BE2C (cell line): ENCODE measurements at regions not wholly inside any gene's neighbourhood (a gene's known extent, or its start where the extent isn't known, plus 50 kb on each side); places are given as distances from the start of the nearest gene placed in this dataset.

Source experiments
- DNase-seq: peaks from one replicate; pipeline ENCODE4 v3.0.0-alpha.2; 2020
- H3K27me3 ChIP-seq: fragments of 250-450 bp; sonication (Bioruptor Pico); 2 replicates; pipeline ENCODE4 v1.5.1; 2020; ENCODE audit warnings: mild to moderate bottlenecking
- H3K36me3 ChIP-seq: fragments of 250-450 bp; sonication (Bioruptor Pico); 2 replicates; pipeline ENCODE4 v1.5.1; 2020; ENCODE audit warnings: mild to moderate bottlenecking
- H3K4me1 ChIP-seq: fragments of 250-450 bp; sonication (Bioruptor Pico); 2 replicates; pipeline ENCODE4 v1.5.1; 2020
- H3K4me3 ChIP-seq: 2 replicates; pipeline ENCODE4 v1.5.1; 2011; ENCODE audit warnings: low read depth, low read length
- H3K9me3 ChIP-seq: fragments of 250-450 bp; sonication (Bioruptor Pico); 2 replicates; pipeline ENCODE4 v1.5.1; 2020
- CTCF ChIP-seq: IDR thresholded peaks from 2 replicates; pipeline ENCODE4 v1.5.1; 2012; ENCODE audit warnings: mild to moderate bottlenecking, low read depth, low read length

DNA sequence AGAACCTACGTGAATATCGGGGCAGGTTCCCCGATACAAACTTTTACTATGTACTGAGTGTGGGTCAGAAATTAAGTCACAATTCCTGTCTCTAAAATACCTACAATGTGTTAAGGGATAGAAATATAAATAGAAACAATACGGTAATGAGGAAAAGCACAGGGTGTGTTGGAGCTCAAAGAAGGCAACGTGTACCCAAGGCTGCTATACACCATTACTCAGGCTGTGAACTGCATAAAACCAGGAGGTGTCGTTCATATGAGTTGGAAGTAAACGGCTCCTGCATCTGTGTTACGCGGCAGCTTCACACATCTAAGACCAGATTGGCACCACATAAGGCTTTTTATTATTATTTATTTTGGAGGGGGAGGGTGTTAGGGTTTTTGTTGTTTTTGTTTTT is 50.1 kb upstream of the TRPM3 start:
- DNase-seq = no peak
- Histone ChIP-seq H3K36me3 (no peaks in the 10 kb centered on the region), H3K9me3 (no peaks in the 10 kb centered on the region), H3K4me1 (no peaks in the 10 kb centered on the region), H3K27me3 (no peaks in the 10 kb centered on the region), H3K4me3 (no peak overlapping the region)
- no peak for TF ChIP-seq CTCF
